GM06990 (cell line): ENCODE measurements at regions not wholly inside any gene's neighbourhood (a gene's known extent, or its start where the extent isn't known, plus 50 kb on each side); places are given as distances from the start of the nearest gene placed in this dataset.

ENCODE experiments used
- DNase-seq: peaks from one replicate; pipeline ENCODE4 v3.0.0-alpha.2; 2011; ENCODE audit not compliant: insufficient read length; ENCODE audit errors: extremely low read depth
- H3K27me3 ChIP-seq: replicated peaks from 2 replicates; pipeline ENCODE4 v1.6.0; 2011; ENCODE audit warnings: low read length; ENCODE audit not compliant: control insufficient read depth, insufficient read depth
- H3K36me3 ChIP-seq: 2 replicates; pipeline ENCODE4 v1.5.1; 2011; ENCODE audit warnings: low read length; ENCODE audit not compliant: control insufficient read depth, insufficient read depth
- H3K4me3 ChIP-seq: replicated peaks from 2 replicates; pipeline ENCODE4 v1.5.1; 2011; ENCODE audit warnings: low read depth, mild to moderate bottlenecking, control low read depth, low read length
- TF ChIP-seq, protein P1 (sequence below): IDR thresholded peaks from 2 replicates; pipeline ENCODE4 v1.5.1; 2011; ENCODE audit warnings: low read length, control low read depth, mild to moderate bottlenecking, inconsistent platforms; ENCODE audit not compliant: insufficient read depth, poor library complexity, severe bottlenecking

GRCh38 chr15:47486040-47486439 is 231.3 kb upstream of the SEMA6D start:
- Histone ChIP-seq H3K4me3 (no peak overlapping the region), H3K27me3 (no peaks in the 10 kb centered on the region), H3K36me3 (no peaks in the 10 kb centered on the region)
- TF ChIP-seq, protein P1, sequence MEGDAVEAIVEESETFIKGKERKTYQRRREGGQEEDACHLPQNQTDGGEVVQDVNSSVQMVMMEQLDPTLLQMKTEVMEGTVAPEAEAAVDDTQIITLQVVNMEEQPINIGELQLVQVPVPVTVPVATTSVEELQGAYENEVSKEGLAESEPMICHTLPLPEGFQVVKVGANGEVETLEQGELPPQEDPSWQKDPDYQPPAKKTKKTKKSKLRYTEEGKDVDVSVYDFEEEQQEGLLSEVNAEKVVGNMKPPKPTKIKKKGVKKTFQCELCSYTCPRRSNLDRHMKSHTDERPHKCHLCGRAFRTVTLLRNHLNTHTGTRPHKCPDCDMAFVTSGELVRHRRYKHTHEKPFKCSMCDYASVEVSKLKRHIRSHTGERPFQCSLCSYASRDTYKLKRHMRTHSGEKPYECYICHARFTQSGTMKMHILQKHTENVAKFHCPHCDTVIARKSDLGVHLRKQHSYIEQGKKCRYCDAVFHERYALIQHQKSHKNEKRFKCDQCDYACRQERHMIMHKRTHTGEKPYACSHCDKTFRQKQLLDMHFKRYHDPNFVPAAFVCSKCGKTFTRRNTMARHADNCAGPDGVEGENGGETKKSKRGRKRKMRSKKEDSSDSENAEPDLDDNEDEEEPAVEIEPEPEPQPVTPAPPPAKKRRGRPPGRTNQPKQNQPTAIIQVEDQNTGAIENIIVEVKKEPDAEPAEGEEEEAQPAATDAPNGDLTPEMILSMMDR = no peak
- no peak for DNase-seq

DNA sequence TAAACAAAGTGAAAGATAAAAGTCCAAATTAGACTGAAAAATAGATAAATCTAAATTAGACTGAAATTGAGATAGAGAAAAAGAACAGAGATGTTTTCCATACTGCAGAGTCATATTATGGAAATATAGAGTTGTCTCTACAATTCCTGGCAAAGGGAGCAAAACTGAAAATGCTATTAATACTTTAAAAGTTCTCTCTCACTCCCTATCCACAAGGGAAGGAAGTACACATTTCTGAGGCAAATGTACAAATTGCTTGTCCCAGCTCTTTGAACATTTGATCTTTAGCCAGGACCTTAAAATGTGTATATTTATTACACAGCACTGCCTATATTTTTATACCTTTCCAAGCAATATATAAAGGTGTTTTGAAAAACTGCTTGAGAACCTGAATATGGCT is 225.1 kb upstream of the SEMA6D start:
- Histone ChIP-seq H3K4me3 (no peak overlapping the region), H3K36me3 (no peaks in the 10 kb centered on the region), H3K27me3 (no peaks in the 10 kb centered on the region)
- DNase-seq = no peak
- TF ChIP-seq, protein P1 = no peak

DNA sequence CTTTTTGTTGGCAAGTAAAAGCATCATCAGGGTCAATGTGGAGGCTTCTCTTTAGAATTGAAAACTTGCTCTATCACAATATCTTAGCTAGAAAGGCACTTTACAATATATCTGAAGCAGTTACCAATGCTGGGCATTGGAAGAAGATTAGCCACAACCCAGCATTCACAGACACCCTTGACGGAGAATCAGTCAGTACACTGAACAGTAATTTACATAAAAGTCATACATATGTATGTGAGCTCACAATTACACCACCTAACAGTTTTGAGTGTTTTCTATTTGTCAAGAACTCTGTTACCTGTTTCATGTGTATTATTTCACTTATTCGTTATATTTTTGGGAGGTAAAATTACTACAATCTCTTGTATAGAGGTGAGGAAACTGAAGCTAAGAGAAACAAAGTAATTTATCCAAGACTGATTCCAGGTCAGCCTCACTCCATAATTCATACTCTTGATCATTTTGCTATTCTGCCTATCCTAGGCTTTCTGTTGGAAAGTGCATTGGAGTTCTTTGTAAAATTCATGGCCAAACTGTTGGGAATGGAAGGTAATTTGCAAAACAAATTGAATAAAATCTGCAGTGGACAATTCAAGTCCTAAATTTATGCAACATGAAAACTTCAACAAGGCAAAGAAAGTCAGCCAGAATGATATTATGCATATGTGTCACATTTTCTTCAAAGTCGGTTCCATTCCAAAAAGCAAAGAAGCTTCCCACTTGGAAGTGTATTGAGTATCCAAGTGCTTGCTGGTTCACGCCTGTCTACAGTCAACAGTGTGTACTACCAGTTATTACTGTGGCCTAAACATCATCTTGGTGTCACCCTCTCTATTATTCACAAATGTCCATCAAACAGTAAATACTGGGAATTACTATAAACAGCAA is 223.7 kb upstream of the SEMA6D start:
- Histone ChIP-seq H3K4me3 (no peak overlapping the region), H3K27me3 (no peaks in the 10 kb centered on the region), H3K36me3 (no peaks in the 10 kb centered on the region)
- TF ChIP-seq, protein P1 = no peak
- no peak for DNase-seq

- no peaks in the 10 kb centered on the region for H3K36me3 ChIP-seq
- H3K27me3 ChIP-seq = no peaks in the 10 kb centered on the region
- TF ChIP-seq, protein P1 = no peak
- no peak for DNase-seq
- H3K4me3 ChIP-seq = no peak overlapping the region
Observed at GRCh38 chr15:47496343-47497185, 220.7 kb upstream of the SEMA6D start.

- DNase-seq = no peak
- Histone ChIP-seq H3K36me3 (no peaks in the 10 kb centered on the region), H3K4me3 (no peak overlapping the region), H3K27me3 (no peaks in the 10 kb centered on the region)
- TF ChIP-seq, protein P1 = no peak
Observed at GRCh38 chr15:47500842-47501241, 216.5 kb upstream of the SEMA6D start.
